ENCODE measurements at regions not wholly inside any gene's neighbourhood (a gene's known extent, or its start where the extent isn't known, plus 50 kb on each side); places are given as distances from the start of the nearest gene placed in this dataset.

GRCh38 chr22:48574776-48575617 lies 1252.7 kb downstream of the BRD1 start:
- 8 to 21% (median 9%) methylated on average over 36 to 92 of the region's 92 CpGs for WGBS, 4 donors
- H3K4me3 ChIP-seq = peak overlapping the region in 1 of 12 donors; percentile 44
- peaks cover 0 to 18% (median 10%) of the 10 kb centered on the region in 12 donors for H3K9me3 ChIP-seq
- no peak overlapping the region for H3K27ac ChIP-seq
- H3K27me3 ChIP-seq = peaks cover 17 to 47% (median 29%) of the 10 kb centered on the region in 9 donors
- intact Hi-C loops (cut with DNase I) = loop anchor here in 8 of 10 donors (5.0 to 10.0 kb wide), 6 partner anchors 730 to 1160 kb away; no protein-coding TSS in a partner anchor
- H3K4me1 ChIP-seq = peaks cover 0 to 13% (median 0%) of the 10 kb centered on the region in 12 donors
- TF ChIP-seq, protein P1, sequence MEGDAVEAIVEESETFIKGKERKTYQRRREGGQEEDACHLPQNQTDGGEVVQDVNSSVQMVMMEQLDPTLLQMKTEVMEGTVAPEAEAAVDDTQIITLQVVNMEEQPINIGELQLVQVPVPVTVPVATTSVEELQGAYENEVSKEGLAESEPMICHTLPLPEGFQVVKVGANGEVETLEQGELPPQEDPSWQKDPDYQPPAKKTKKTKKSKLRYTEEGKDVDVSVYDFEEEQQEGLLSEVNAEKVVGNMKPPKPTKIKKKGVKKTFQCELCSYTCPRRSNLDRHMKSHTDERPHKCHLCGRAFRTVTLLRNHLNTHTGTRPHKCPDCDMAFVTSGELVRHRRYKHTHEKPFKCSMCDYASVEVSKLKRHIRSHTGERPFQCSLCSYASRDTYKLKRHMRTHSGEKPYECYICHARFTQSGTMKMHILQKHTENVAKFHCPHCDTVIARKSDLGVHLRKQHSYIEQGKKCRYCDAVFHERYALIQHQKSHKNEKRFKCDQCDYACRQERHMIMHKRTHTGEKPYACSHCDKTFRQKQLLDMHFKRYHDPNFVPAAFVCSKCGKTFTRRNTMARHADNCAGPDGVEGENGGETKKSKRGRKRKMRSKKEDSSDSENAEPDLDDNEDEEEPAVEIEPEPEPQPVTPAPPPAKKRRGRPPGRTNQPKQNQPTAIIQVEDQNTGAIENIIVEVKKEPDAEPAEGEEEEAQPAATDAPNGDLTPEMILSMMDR (IDR thresholded peaks at IDR 0.05) = peak in 9 of 12 donors; percentile 13 to 43 (median 26)
- no peak for TF ChIP-seq POLR2A (IDR thresholded peaks at IDR 0.05)
- peak in 3 of 4 donors; percentile 69 to 83 (median 77) for ATAC-seq
- peak in 3 of 5 donors; percentile 23 to 49 (median 27) for DNase-seq
- no peaks in the 10 kb centered on the region for H3K36me3 ChIP-seq

DNA sequence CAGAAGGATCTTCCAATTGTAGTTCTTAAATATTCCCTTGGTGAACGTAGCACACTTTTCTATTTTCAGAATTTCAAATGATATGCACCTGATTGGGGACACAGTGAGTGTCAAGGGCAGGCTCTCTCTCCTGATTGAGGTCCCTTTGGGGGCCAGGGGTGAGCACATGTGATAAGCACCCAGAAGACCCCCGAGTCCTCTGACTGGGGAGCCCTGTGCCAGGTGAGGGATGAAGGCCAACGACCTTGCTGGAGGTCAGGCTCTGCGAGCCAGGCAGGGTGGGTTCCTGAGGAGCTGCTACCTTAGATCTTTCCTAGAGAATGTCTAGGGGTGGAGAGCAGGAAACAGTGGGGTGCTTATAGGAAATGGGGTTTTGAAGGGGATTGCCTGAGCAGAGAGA lies 1253.9 kb downstream of the BRD1 start:
- 58 to 84% (median 74%) methylated on average over 4 of the region's 4 CpGs for WGBS, 4 donors
- no peak overlapping the region for H3K27ac ChIP-seq
- H3K27me3 ChIP-seq = peaks cover 17 to 43% (median 27%) of the 10 kb centered on the region in 9 donors
- no peaks in the 10 kb centered on the region for H3K36me3 ChIP-seq
- no peak for TF ChIP-seq POLR2A (IDR thresholded peaks at IDR 0.05)
- TF ChIP-seq, protein P1 (IDR thresholded peaks at IDR 0.05) = no peak
- DNase-seq = peak in 1 of 5 donors; percentile 19
- H3K4me1 ChIP-seq = peaks cover 0 to 13% (median 0%) of the 10 kb centered on the region in 12 donors
- intact Hi-C loops (cut with DNase I) = loop anchor here in 7 of 10 donors (5.0 to 10.0 kb wide), 5 partner anchors 731 to 1161 kb away; no protein-coding TSS in a partner anchor
- peaks cover 0 to 20% (median 10%) of the 10 kb centered on the region in 12 donors for H3K9me3 ChIP-seq
- ATAC-seq = no peak
- H3K4me3 ChIP-seq = no peak overlapping the region

DNA sequence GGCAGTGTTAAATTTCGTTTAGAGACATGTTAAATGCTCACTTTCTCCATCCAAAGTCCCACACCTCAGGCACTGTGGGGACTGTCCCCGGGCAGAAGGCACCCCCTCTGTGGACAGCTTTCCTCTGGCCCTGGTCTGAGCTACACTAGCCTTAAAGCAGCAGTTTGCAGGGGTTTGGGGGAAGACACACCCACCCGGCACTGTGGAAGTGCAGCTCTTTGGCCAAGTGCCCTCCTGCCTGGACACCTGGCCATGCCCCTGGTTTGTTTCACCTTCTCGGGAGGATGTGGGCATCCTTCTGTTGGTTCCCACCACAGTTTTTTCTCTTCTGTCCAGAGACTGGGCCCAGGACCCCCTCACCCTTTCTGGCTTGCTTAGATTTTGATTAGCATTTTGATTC lies 1254.7 kb downstream of the BRD1 start:
- intact Hi-C loops (cut with DNase I) = loop anchor here in 7 of 10 donors (5.0 to 10.0 kb wide), 5 partner anchors 732 to 1162 kb away; no protein-coding TSS in a partner anchor
- H3K27ac ChIP-seq = no peak overlapping the region
- 72 to 88% (median 78%) methylated on average over 4 of the region's 4 CpGs for WGBS, 4 donors
- DNase-seq (peak in 2 of 5 donors; percentile 4 to 10), ATAC-seq (no peak)
- TF ChIP-seq POLR2A (IDR thresholded peaks at IDR 0.05) = no peak
- TF ChIP-seq, protein P1 (IDR thresholded peaks at IDR 0.05) = no peak
- H3K9me3 ChIP-seq = peaks cover 0 to 20% (median 10%) of the 10 kb centered on the region in 12 donors
- peaks cover 0 to 13% (median 0%) of the 10 kb centered on the region in 12 donors for H3K4me1 ChIP-seq
- H3K36me3 ChIP-seq = no peaks in the 10 kb centered on the region
- peaks cover 15 to 36% (median 27%) of the 10 kb centered on the region in 9 donors for H3K27me3 ChIP-seq
- H3K4me3 ChIP-seq = no peak overlapping the region

- no peaks in the 10 kb centered on the region for H3K36me3 ChIP-seq
- TF ChIP-seq, protein P1 (IDR thresholded peaks at IDR 0.05) = no peak
- TF ChIP-seq POLR2A (IDR thresholded peaks at IDR 0.05) = no peak
- H3K4me3 ChIP-seq = no peak overlapping the region
- no peak overlapping the region for H3K27ac ChIP-seq
- ATAC-seq (no peak), DNase-seq (no peak)
- intact Hi-C loops (cut with DNase I) = loop anchor here in 7 of 10 donors (5.0 to 10.0 kb wide), 5 partner anchors 734 to 1164 kb away; no protein-coding TSS in a partner anchor
- peaks cover 0 to 20% (median 10%) of the 10 kb centered on the region in 12 donors for H3K9me3 ChIP-seq
- no peaks in the 10 kb centered on the region for H3K4me1 ChIP-seq
- peaks cover 0 to 31% (median 14%) of the 10 kb centered on the region in 9 donors for H3K27me3 ChIP-seq
- 86 to 94% (median 91%) methylated on average over 2 of the region's 2 CpGs for WGBS, 4 donors
Measured at GRCh38 chr22:48570912-48571311, 1256.8 kb downstream of the BRD1 start.

All from heart left ventricle (tissue), 16 donors.